Stimulated activated CD4-positive, alpha-beta T cell treated with anti-CD3 and anti-CD28 coated beads, Interleukin-1b, Interleukin-23, amount 100 ng/mL, for 48 hours (primary cell): ENCODE measurements at regions not wholly inside any gene's neighbourhood (a gene's known extent, or its start where the extent isn't known, plus 50 kb on each side); places are given as distances from the start of the nearest gene placed in this dataset.
"Not testable (repeated sequence)": the region's sequence is repeated elsewhere in the genome, so short reads cannot be mapped to it uniquely, and the experiment has no call there.

Experiments used
- DNase-seq: peaks from one replicate; pipeline ENCODE4 v3.0.0-alpha.2; 2020

GRCh38 chr19:28333909-28334308, 879.0 kb downstream of the UQCRFS1 start:
- DNase-seq, result no peak

GRCh38 chr19:28332886-28333285, 880.1 kb downstream of the UQCRFS1 start:
- DNase-seq, result no peak

GRCh38 chr19:28332351-28332750, 880.6 kb downstream of the UQCRFS1 start:
- DNase-seq, result no peak

- DNase-seq, result no peak
Observed at GRCh38 chr19:28331596-28331995, 881.4 kb downstream of the UQCRFS1 start.

- DNase-seq, result no peak
Observed at GRCh38 chr19:28330831-28331230, 882.1 kb downstream of the UQCRFS1 start.

GRCh38 chr19:28329429-28329828, 883.5 kb downstream of the UQCRFS1 start:
- no peak for DNase-seq

- no peak for DNase-seq
Observed at GRCh38 chr19:28327905-28328304, 885.0 kb downstream of the UQCRFS1 start.

- DNase-seq, result no peak
Observed at GRCh38 chr19:28326746-28327145, 886.2 kb downstream of the UQCRFS1 start.

GRCh38 chr19:28324275-28325060, 888.5 kb downstream of the UQCRFS1 start:
- no peak for DNase-seq

GRCh38 chr19:28322945-28323344, 890.0 kb downstream of the UQCRFS1 start:
- DNase-seq, result no peak

GRCh38 chr19:28322491-28322890, 890.5 kb downstream of the UQCRFS1 start:
- no peak for DNase-seq

GRCh38 chr19:28319918-28320317, 893.0 kb downstream of the UQCRFS1 start:
- DNase-seq, result no peak

GRCh38 chr19:28319227-28319626, 893.7 kb downstream of the UQCRFS1 start:
- no peak for DNase-seq

- no peak for DNase-seq
Observed at GRCh38 chr19:28318469-28319179, 894.3 kb downstream of the UQCRFS1 start.

GRCh38 chr19:28316464-28316863, 896.5 kb downstream of the UQCRFS1 start:
- no peak for DNase-seq

GRCh38 chr19:28314756-28315155, 898.2 kb downstream of the UQCRFS1 start:
- no peak for DNase-seq

- DNase-seq, result no peak
Observed at GRCh38 chr19:28314287-28314686, 898.7 kb downstream of the UQCRFS1 start.

- DNase-seq, result no peak
Observed at GRCh38 chr19:28313633-28314032, 899.3 kb downstream of the UQCRFS1 start.

GRCh38 chr19:28312269-28312668, 900.7 kb downstream of the UQCRFS1 start:
- no peak for DNase-seq

GRCh38 chr19:28310829-28311228, 902.1 kb downstream of the UQCRFS1 start:
- DNase-seq, result not testable (repeated sequence)

- no peak for DNase-seq
Observed at GRCh38 chr19:28309070-28309469, 903.9 kb downstream of the UQCRFS1 start.

- DNase-seq, result no peak
Observed at GRCh38 chr19:28307963-28308362, 905.0 kb downstream of the UQCRFS1 start.

- DNase-seq, result no peak
Observed at GRCh38 chr19:28307487-28307886, 905.5 kb downstream of the UQCRFS1 start.

GRCh38 chr19:28305513-28305912, 907.4 kb downstream of the UQCRFS1 start:
- DNase-seq, result no peak
